HG02970 (cell line): ENCODE measurements at regions not wholly inside any gene's neighbourhood (a gene's known extent, or its start where the extent isn't known, plus 50 kb on each side); places are given as distances from the start of the nearest gene placed in this dataset.

Source experiments
- ATAC-seq: cut with Tn5 transposase; IDR thresholded peaks from one replicate; pipeline ENCODE4 v1.9.1; 2021; ENCODE audit warnings: mild to moderate bottlenecking, moderate library complexity, moderate number of reproducible peaks; ENCODE audit not compliant: unreplicated experiment, low FRiP score

DNA sequence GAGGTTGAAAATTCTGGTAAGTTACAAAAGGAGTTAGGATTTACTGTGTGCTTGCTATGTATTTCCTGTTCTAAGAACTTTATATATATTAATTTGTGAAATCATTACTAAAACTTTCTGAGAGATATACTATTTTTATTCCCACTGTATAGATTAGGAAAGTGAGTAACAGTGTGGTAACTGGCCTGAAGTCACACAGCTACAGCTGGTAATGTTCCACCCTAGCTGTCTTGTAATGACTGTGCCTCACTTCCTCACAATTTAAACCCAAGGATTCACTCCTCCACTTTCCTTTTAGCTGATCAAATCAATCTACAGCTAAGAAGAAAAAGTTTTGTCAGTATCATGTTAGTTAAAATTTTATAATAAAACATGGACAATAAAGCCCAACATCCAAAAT, 278.8 kb downstream of the GAS1 start:
- no peak for ATAC-seq

DNA sequence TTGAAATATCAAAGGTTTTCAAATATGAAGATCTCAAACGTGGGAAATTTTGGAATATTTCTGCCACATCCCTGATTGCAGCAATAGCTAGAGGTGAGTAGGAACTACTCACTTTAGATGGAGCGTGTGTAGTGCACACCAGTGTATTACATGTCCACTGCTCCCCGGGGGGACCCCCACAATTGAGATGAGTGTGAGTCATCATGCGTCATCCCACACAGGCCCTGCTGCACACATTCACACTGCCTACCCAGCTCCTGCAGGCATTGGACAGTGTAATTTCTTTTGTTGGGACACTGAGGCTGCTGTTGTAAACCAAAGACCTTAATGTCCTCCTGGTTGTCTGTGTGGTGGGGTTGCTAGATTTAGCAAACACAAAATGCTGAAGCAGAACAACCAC, 280.0 kb downstream of the GAS1 start:
- ATAC-seq, result no peak

GRCh38 chr9:86665416-86665815, 281.9 kb downstream of the GAS1 start:
- ATAC-seq, result no peak

DNA sequence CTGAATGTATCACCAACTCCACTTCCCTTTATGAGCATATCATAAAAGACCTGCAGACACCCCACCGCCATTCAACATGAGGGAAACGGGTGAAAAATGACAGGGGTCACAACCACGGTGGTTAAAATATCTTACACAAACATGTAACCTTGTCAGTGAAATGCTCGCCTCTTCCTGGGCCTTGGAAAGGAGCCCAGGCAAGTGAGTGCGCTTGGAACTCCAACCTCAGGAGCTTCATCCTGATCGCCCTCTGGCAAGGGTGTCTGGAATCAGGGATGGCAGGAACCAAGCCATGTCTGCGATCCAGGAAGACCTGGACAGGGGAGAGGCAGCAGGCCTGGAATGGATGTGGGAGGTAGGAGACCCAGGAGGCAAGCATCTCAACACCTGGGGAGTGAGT, 282.7 kb downstream of the GAS1 start:
- ATAC-seq, result no peak

DNA sequence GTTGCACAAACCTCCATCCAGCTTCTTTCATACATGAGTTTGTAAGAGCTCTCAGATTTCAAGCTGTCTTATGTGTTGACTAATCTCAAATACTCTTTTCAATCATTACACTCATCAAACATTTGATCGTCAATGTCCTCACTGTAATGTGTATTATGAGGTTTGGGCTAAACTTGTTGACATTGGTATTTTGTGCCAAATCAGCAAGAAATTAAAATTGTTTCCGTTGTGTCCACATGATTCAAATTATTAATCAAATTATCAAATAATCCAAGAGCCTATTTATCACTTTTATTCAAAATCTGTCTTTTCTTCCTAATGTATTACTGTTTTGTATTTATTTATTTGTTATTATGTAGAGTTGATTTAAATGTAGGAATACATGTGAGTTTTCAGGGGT, 283.4 kb downstream of the GAS1 start:
- no peak for ATAC-seq

- no peak for ATAC-seq
Observed at GRCh38 chr9:86662890-86663468, 284.3 kb downstream of the GAS1 start.

DNA sequence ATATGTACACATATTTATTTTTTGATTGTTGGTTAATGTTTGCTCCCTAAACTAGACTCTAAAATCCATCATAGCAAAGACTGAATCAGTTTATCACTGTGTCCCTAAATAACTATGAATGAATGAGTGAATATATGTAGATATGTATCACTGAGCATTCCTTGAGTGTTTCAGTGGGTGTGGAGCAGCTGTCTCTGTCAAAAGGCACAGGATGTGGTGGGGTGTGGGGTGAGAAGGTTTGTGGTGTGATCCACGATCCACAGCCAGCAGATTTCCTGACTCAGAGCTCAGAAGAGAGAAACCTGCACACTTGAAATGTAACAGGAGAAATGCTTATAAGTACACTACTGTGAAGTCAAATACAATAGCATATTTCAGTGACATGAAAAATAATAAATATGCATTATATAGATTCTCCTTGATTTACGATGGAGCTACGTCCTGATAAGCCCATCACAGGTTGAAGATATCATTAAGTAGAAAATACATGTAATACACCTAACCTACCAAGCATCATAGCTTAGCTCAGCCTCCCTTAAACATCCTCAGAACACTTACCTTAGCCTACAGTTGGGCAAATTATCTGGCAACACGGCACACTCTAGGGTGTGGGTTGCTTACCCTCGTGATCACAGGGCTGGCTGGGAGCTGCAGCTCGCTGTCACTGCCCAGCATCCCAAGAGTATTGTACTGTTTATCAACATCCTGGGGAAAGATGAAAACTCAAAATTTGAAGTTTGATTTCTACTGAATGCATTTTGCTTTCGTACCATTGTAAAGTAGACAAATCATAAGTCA, 287.0 kb downstream of the GAS1 start:
- ATAC-seq, result no peak

- ATAC-seq, result no peak
Observed at GRCh38 chr9:86659413-86660046, 287.8 kb downstream of the GAS1 start.

- no peak for ATAC-seq
Observed at GRCh38 chr9:86655147-86655546, 292.2 kb downstream of the GAS1 start.

- no peak for ATAC-seq
Observed at GRCh38 chr9:86653466-86653865, 293.8 kb downstream of the GAS1 start.

GRCh38 chr9:86652736-86653135, 294.6 kb downstream of the GAS1 start:
- ATAC-seq, result no peak

DNA sequence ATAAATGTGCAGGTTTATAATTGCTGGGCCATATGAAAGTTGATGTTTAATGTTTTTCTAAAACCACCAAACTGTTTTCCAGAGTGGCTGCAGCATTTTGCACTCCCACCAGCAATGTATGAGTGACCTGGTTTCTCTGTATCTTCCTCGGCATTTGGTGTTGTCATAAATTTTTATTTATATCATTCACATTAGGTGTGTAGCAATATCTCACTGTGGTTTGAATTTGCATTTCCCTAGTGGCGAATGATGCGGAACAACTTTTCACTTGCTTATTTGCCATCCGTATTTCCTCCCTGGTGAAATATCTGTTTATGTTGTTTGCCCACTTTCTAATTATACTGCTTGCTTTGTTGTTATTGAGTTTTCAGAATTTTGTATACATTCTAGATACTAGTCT, 295.7 kb upstream of the TUT7 start:
- no peak for ATAC-seq

DNA sequence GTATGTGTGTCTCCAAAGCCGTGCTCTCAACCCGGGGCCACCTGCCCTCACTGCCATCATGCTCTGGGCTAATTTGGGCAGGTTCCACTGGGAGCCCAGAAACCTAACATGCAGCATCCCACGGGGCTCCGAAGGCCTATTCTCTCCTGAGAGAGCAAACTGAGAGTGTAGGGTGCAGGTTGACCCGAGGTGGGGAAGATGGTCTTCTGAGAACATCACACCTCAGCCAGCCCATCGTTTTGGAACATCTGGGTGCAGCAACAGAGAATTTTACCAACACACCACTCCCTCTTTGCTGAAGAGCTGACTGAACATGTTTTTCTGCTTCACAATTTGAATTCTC, 294.6 kb upstream of the TUT7 start:
- no peak for ATAC-seq

- ATAC-seq, result no peak
Observed at GRCh38 chr9:86648156-86648827, 294.1 kb upstream of the TUT7 start.

DNA sequence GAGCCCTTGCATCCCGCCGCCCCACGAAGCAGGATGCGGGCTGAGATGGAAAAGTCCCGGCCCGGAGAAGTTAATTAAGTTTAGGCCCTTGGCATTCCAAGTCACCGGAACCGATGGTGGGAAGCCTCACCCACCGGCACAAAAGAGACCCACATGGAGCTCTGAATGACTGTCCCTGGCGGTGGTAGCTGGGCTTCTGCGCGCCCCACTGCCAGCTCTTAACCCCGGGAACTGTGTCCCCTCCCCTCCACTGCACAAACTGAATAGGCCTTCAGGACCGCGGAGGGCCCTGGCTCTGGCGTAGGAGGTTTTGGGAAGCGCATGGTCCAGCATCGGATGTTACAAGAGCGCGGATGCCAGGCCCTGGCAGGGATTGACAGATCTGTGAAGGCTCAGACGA, 291.1 kb upstream of the TUT7 start:
- ATAC-seq, result no peak

DNA sequence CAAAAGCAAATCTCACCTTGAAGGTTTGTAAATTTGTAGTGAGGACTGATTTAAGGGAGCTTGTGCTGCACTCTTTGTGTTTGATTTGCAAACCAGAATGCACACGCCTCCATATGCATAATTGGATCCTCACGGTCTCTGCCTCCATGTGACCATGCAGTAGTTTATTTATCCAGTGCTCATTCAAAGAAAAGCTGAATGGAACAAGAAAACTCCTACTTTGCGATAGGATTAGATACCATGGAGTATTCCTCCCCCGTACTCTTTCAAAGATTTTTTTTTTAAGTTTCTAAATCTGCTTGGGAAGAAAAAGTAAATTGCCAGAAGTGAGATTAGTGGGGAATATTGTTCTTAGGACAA, 290.4 kb upstream of the TUT7 start:
- no peak for ATAC-seq

DNA sequence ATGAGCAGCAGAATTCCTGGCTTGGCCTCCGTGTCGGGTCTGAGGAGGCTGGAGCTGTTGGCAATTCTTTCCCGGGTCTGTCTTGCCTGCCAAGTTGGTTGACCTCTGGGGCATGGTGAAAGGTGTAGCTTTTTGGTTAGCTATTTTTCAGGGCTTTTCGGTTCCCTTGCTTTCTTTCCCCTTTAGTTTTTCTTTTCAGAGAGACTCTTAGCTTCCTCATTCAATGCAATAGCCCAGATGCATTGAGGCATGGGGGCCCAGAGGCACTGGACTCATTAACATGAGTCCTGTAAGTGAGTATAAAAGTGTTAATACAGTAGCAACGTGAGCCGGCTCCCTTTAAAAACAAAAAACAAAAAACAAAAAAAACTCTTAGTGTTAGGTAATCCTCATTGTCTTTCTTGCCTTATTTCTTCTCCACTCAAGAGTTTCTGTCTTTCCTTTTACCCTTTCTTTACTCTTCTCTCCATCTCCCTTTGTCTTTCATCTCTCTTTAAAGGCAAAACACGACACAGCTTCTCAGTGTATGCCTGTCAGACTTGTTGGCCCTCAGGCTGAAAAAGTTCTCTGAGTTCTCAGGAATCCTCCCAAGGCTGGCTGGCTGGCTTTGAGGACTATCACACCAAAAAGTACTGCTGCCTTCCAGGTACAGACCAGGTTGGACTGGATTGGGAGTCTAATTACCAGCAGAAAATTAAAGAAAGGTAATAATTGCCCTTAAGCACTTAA, 289.9 kb upstream of the TUT7 start:
- ATAC-seq, result no peak

- ATAC-seq, result no peak
Observed at GRCh38 chr9:86642721-86643120, 288.5 kb upstream of the TUT7 start.

GRCh38 chr9:86641970-86642369, 287.8 kb upstream of the TUT7 start:
- ATAC-seq, result no peak

GRCh38 chr9:86639899-86640379, 285.7 kb upstream of the TUT7 start:
- no peak for ATAC-seq

DNA sequence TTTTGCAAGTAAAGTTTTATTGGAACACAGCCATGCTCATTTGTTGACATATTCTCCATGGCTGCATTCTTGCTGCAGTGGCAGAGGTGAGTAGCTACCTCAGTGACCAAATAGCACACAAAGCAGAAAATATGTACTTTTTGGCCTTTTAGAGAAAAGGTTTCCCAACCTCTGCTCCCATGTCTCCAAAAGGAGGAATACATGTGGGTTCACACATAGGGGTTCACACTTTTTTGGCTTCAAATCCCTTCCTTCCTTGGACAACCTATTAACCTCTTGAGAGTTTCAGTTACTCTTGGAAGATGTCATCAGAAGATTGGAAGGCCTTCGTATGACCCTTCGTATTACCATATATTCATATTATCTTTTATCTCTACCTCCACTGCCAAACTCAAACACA, 285.1 kb upstream of the TUT7 start:
- no peak for ATAC-seq
